HG03571 (cell line): ENCODE measurements at regions not wholly inside any gene's neighbourhood (a gene's known extent, or its start where the extent isn't known, plus 50 kb on each side); places are given as distances from the start of the nearest gene placed in this dataset.
"Not testable (repeated sequence)": the region's sequence is repeated elsewhere in the genome, so short reads cannot be mapped to it uniquely, and the experiment has no call there.

Experiments
- ATAC-seq: cut with Tn5 transposase; IDR thresholded peaks from one replicate; pipeline ENCODE4 v1.9.1; 2021; ENCODE audit not compliant: unreplicated experiment

GRCh38 chr4:81607950-81608349 is 136.2 kb upstream of the RASGEF1B start:
- ATAC-seq, result no peak

- no peak for ATAC-seq
These were observed 135.2 kb upstream of the RASGEF1B start for GRCh38 chr4:81606801-81607501.

GRCh38 chr4:81606166-81606565 is 134.5 kb upstream of the RASGEF1B start:
- ATAC-seq, result no peak

GRCh38 chr4:81605271-81605670 is 133.6 kb upstream of the RASGEF1B start:
- ATAC-seq, result no peak

GRCh38 chr4:81604683-81605218 is 133.0 kb upstream of the RASGEF1B start:
- no peak for ATAC-seq

GRCh38 chr4:81602854-81603253 is 131.1 kb upstream of the RASGEF1B start:
- no peak for ATAC-seq

GRCh38 chr4:81601358-81601694 is 129.6 kb upstream of the RASGEF1B start:
- no peak for ATAC-seq

- no peak for ATAC-seq
These were observed 129.0 kb upstream of the RASGEF1B start for GRCh38 chr4:81600520-81601357.

GRCh38 chr4:81599742-81600380 is 128.2 kb upstream of the RASGEF1B start:
- ATAC-seq, result no peak

- no peak for ATAC-seq
These were observed 124.3 kb upstream of the RASGEF1B start for GRCh38 chr4:81595798-81596610.

GRCh38 chr4:81595287-81595686 is 123.6 kb upstream of the RASGEF1B start:
- no peak for ATAC-seq

GRCh38 chr4:81594490-81595159 is 122.9 kb upstream of the RASGEF1B start:
- no peak for ATAC-seq

- ATAC-seq, result no peak
These were observed 121.0 kb upstream of the RASGEF1B start for GRCh38 chr4:81592701-81593100.

- ATAC-seq, result no peak
These were observed 118.9 kb upstream of the RASGEF1B start for GRCh38 chr4:81590596-81590995.

- ATAC-seq, result no peak
These were observed 117.6 kb upstream of the RASGEF1B start for GRCh38 chr4:81589262-81589661.

GRCh38 chr4:81586706-81587105 is 115.0 kb upstream of the RASGEF1B start:
- no peak for ATAC-seq

- ATAC-seq, result not testable (repeated sequence)
These were observed 109.3 kb upstream of the RASGEF1B start for GRCh38 chr4:81580994-81581374.

- ATAC-seq, result no peak
These were observed 108.8 kb upstream of the RASGEF1B start for GRCh38 chr4:81580346-81580993.

GRCh38 chr4:81577392-81577791 is 105.7 kb upstream of the RASGEF1B start:
- no peak for ATAC-seq

GRCh38 chr4:81574991-81575390 is 103.3 kb upstream of the RASGEF1B start:
- no peak for ATAC-seq
